ENCODE measurements at regions not wholly inside any gene's neighbourhood (a gene's known extent, or its start where the extent isn't known, plus 50 kb on each side); places are given as distances from the start of the nearest gene placed in this dataset.

DNA sequence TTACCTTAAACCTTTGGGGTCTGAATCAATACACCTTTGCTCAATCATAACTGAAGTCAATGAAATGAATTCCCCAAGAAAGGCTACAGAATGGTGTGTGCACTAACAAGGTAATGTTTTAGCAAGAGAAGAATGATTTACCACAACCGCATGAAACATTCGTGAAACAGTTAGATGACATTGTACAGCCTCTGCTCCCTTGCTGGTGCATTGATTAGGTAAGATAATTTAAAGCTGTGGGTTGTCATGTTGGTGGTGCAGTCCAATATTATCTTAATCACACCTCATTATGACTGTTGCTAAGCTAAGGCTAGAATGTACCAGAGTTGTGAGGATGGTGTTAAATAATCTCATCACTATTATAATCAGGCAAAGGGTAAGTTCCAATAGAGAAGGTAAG is 1673.2 kb upstream of the PRR20A start:
- TF ChIP-seq, protein P1, sequence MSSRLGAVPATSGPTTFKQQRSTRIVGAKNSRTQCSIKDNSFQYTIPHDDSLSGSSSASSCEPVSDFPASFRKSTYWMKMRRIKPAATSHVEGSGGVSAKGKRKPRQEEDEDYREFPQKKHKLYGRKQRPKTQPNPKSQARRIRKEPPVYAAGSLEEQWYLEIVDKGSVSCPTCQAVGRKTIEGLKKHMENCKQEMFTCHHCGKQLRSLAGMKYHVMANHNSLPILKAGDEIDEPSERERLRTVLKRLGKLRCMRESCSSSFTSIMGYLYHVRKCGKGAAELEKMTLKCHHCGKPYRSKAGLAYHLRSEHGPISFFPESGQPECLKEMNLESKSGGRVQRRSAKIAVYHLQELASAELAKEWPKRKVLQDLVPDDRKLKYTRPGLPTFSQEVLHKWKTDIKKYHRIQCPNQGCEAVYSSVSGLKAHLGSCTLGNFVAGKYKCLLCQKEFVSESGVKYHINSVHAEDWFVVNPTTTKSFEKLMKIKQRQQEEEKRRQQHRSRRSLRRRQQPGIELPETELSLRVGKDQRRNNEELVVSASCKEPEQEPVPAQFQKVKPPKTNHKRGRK (CRISPR knock-in tag; IDR thresholded peaks at IDR 0.05; ENCODE audit: borderline replicate concordance), result no peak
- TF ChIP-seq, protein P2, sequence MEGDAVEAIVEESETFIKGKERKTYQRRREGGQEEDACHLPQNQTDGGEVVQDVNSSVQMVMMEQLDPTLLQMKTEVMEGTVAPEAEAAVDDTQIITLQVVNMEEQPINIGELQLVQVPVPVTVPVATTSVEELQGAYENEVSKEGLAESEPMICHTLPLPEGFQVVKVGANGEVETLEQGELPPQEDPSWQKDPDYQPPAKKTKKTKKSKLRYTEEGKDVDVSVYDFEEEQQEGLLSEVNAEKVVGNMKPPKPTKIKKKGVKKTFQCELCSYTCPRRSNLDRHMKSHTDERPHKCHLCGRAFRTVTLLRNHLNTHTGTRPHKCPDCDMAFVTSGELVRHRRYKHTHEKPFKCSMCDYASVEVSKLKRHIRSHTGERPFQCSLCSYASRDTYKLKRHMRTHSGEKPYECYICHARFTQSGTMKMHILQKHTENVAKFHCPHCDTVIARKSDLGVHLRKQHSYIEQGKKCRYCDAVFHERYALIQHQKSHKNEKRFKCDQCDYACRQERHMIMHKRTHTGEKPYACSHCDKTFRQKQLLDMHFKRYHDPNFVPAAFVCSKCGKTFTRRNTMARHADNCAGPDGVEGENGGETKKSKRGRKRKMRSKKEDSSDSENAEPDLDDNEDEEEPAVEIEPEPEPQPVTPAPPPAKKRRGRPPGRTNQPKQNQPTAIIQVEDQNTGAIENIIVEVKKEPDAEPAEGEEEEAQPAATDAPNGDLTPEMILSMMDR (IDR thresholded peaks at IDR 0.05), result no peak
- TF ChIP-seq, protein P3, sequence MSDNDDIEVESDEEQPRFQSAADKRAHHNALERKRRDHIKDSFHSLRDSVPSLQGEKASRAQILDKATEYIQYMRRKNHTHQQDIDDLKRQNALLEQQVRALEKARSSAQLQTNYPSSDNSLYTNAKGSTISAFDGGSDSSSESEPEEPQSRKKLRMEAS (CRISPR knock-in tag; IDR thresholded peaks at IDR 0.05), result no peak
- TF ChIP-seq MYBL2 (CRISPR knock-in tag; IDR thresholded peaks at IDR 0.05), result no peak
- TF ChIP-seq, protein P4, sequence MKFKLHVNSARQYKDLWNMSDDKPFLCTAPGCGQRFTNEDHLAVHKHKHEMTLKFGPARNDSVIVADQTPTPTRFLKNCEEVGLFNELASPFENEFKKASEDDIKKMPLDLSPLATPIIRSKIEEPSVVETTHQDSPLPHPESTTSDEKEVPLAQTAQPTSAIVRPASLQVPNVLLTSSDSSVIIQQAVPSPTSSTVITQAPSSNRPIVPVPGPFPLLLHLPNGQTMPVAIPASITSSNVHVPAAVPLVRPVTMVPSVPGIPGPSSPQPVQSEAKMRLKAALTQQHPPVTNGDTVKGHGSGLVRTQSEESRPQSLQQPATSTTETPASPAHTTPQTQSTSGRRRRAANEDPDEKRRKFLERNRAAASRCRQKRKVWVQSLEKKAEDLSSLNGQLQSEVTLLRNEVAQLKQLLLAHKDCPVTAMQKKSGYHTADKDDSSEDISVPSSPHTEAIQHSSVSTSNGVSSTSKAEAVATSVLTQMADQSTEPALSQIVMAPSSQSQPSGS (CRISPR knock-in tag; IDR thresholded peaks at IDR 0.05; ENCODE audit: borderline replicate concordance, low read depth), result no peak
- no peak for TF ChIP-seq ZBTB21 (CRISPR knock-in tag; IDR thresholded peaks at IDR 0.05; ENCODE audit: borderline replicate concordance)
- no peak for TF ChIP-seq ETV6 (CRISPR knock-in tag; IDR thresholded peaks at IDR 0.05)
- TF ChIP-seq, protein P5, sequence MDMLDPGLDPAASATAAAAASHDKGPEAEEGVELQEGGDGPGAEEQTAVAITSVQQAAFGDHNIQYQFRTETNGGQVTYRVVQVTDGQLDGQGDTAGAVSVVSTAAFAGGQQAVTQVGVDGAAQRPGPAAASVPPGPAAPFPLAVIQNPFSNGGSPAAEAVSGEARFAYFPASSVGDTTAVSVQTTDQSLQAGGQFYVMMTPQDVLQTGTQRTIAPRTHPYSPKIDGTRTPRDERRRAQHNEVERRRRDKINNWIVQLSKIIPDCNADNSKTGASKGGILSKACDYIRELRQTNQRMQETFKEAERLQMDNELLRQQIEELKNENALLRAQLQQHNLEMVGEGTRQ (CRISPR knock-in tag; IDR thresholded peaks at IDR 0.05), result no peak
